ENCODE measurements at regions not wholly inside any gene's neighbourhood (a gene's known extent, or its start where the extent isn't known, plus 50 kb on each side); places are given as distances from the start of the nearest gene placed in this dataset.
A peak's percentile ranks its signal among the peaks of the same experiment; 100 is the strongest.

GRCh38 chr20:17786221-17786718 is 86.5 kb downstream of the BANF2 start:
- DNase-seq (ENCODE audit: low spot score) (no peak), ATAC-seq (0 out of 3 replicates have a peak, but pooled peaks have one; percentile 9), FAIRE-seq (no peak)
- no peak overlapping the region for H3K4me3 ChIP-seq (replicated peaks in 1 of 3; ENCODE audit: insufficient read depth in 1 of 3, low read depth in 2 of 3, low read length in 3 of 3)
- CTCF ChIA-PET (ENCODE audit: low intra/inter-chr PET ratio, low total read pairs): no interaction called here
- H3K27me3 ChIP-seq (ENCODE audit: control insufficient read depth in 1 of 2, insufficient read depth in 2 of 2, low read length in 2 of 2): peaks cover 8 to 38% of the 10 kb centered on the region in 2 experiments; a peak in 4 of 5 replicates
- no TSS peak for BruUV-seq (replicated peaks)
- no peaks in the 10 kb centered on the region for H3K9me3 ChIP-seq (ENCODE audit: low read length)
- H3K9ac ChIP-seq (ENCODE audit: insufficient read depth, low read depth, low read length): no peak overlapping the region
- H2AFZ ChIP-seq (ENCODE audit: low read length): no peak overlapping the region
- POLR2A ChIA-PET: interaction anchor here (0.8 to 1.0 kb wide), 2 partner anchors 9 to 72 kb away, joined by 3 read pairs; no protein-coding TSS in a partner anchor
- peaks cover 43% of the 10 kb centered on the region for H3K4me1 ChIP-seq (ENCODE audit: insufficient read depth, low read length)
- no peaks in the 10 kb centered on the region for H3K36me3 ChIP-seq (replicated peaks in 1 of 2; ENCODE audit: control insufficient read depth in 1 of 2, insufficient read depth in 2 of 2, low read length in 2 of 2)
- intact Hi-C loops (cut with micrococcal nuclease; ENCODE audit: unreplicated experiment) (no loop called here), in situ Hi-C loops (cut with HindIII; ENCODE audit: extremely low pct_ligation_motif_present, low pct_unique_long_range_greater_than_20kb) (no loop called here)
- no peak overlapping the region for H3K27ac ChIP-seq (ENCODE audit: extremely low read length, insufficient read depth, low read length)
- 37% methylated on average over 11 of the region's 11 CpGs for WGBS (ENCODE audit: low lambda C conversion rate)
- no peaks in the 10 kb centered on the region for H3K79me2 ChIP-seq (ENCODE audit: insufficient read depth, low read length)
- H4K20me1 ChIP-seq (ENCODE audit: insufficient read depth, low read length): no peaks in the 10 kb centered on the region
- peak overlapping the region; percentile 10; the same call in 1 of the 2 replicates for H3K4me2 ChIP-seq (ENCODE audit: low read depth, low read length)
- TF ChIP-seq HNRNPH1 (optimal IDR thresholded peaks at IDR 0.05; ENCODE audit: low read depth, low read length): no peak
- no peak for TF ChIP-seq NCOR1 (IDR thresholded peaks at IDR 0.05; ENCODE audit: borderline replicate concordance, low read length)
- 0 out of 2 replicates have a peak, but pooled peaks have one; percentile 53 for TF ChIP-seq ZNF747 (CRISPR knock-in tag; IDR thresholded peaks at IDR 0.05; ENCODE audit: borderline replicate concordance)
- no peak for TF ChIP-seq ZKSCAN1 (IDR thresholded peaks at IDR 0.05; ENCODE audit: low read length)
- TF ChIP-seq ELF1 (CRISPR knock-in tag; IDR thresholded peaks at IDR 0.05): 0 out of 2 replicates have a peak, but pooled peaks have one; percentile 16
- TF ChIP-seq PAXIP1 (CRISPR knock-in tag; conservative IDR thresholded peaks at IDR 0.05): no peak
- TF ChIP-seq ZC3H4 (CRISPR knock-in tag; IDR thresholded peaks at IDR 0.05; ENCODE audit: borderline replicate concordance): no peak
- no peak for TF ChIP-seq SAFB2 (CRISPR knock-in tag; IDR thresholded peaks at IDR 0.05; ENCODE audit: borderline replicate concordance, low read depth)
- TF ChIP-seq DMAP1 (CRISPR knock-in tag; IDR thresholded peaks at IDR 0.05): no peak
- 0 out of 2 replicates have a peak, but pooled peaks have one; percentile 30 for TF ChIP-seq ZNF724P (CRISPR knock-in tag; IDR thresholded peaks at IDR 0.05; ENCODE audit: borderline replicate concordance)
- no peak for TF ChIP-seq NCOA2 (CRISPR knock-in tag; IDR thresholded peaks at IDR 0.05)
- no peak for TF ChIP-seq RNF2 (conservative IDR thresholded peaks at IDR 0.05; ENCODE audit: low read depth)
- TF ChIP-seq ZNF800 (CRISPR knock-in tag; IDR thresholded peaks at IDR 0.05): no peak
- no peak for TF ChIP-seq FOXK2 (IDR thresholded peaks at IDR 0.05)
- no peak for TF ChIP-seq KDM2A (CRISPR knock-in tag; IDR thresholded peaks at IDR 0.05; ENCODE audit: borderline replicate concordance, low read depth)
- TF ChIP-seq ZNF713 (CRISPR knock-in tag; IDR thresholded peaks at IDR 0.05): no peak
- TF ChIP-seq ZBTB20 (CRISPR knock-in tag; IDR thresholded peaks at IDR 0.05; ENCODE audit: borderline replicate concordance, low read depth): no peak
- no peak for TF ChIP-seq SMYD3 (CRISPR knock-in tag; IDR thresholded peaks at IDR 0.05)
- TF ChIP-seq ERF (CRISPR knock-in tag; IDR thresholded peaks at IDR 0.05): no peak
- no peak for TF ChIP-seq ZNF138 (CRISPR knock-in tag; IDR thresholded peaks at IDR 0.05; ENCODE audit: low read depth)

Measured in HepG2 (cell line).